Left ventricle myocardium inferior (tissue), 1 donor: ENCODE measurements at regions not wholly inside any gene's neighbourhood (a gene's known extent, or its start where the extent isn't known, plus 50 kb on each side); places are given as distances from the start of the nearest gene placed in this dataset.
"Not testable (repeated sequence)": the region's sequence is repeated elsewhere in the genome, so short reads cannot be mapped to it uniquely, and the experiment has no call there.

Experiments
- DNase-seq: peaks from one replicate; pipeline ENCODE4 v3.0.0-alpha.2; 2020
- H3K27ac ChIP-seq: fragments of 200-600 bp; replicated peaks from 2 replicates; pipeline ENCODE4 v1.8.0; 2021
- H3K27me3 ChIP-seq: fragments of 200-600 bp; 2 replicates; pipeline ENCODE4 v1.8.0; 2021; ENCODE audit warnings: low read depth
- H3K36me3 ChIP-seq: fragments of 200-600 bp; 2 replicates; pipeline ENCODE4 v1.8.0; 2021
- H3K4me1 ChIP-seq: fragments of 200-600 bp; 2 replicates; pipeline ENCODE4 v1.8.0; 2021
- H3K4me3 ChIP-seq: fragments of 200-600 bp; 2 replicates; pipeline ENCODE4 v1.8.0; 2021; ENCODE audit warnings: mild to moderate bottlenecking, moderate library complexity
- H3K9me3 ChIP-seq: fragments of 200-600 bp; replicated peaks from 2 replicates; pipeline ENCODE4 v1.8.0; 2021
- intact Hi-C: fragments of 100-400 bp; cut with micrococcal nuclease; formaldehyde crosslinking; loops from one replicate; pipeline ENCODE4 v1.11.0; 2022
- TF ChIP-seq, protein P1 (sequence below): fragments of 200-600 bp; IDR thresholded peaks from 2 replicates; pipeline ENCODE4 v1.8.0; 2021; ENCODE audit warnings: antibody characterized with exemption, mild to moderate bottlenecking, borderline replicate concordance
- donor health status: DM: no; HTN: yes; CAD: no; lungs with severe emphysema.

- TF ChIP-seq, protein P1, sequence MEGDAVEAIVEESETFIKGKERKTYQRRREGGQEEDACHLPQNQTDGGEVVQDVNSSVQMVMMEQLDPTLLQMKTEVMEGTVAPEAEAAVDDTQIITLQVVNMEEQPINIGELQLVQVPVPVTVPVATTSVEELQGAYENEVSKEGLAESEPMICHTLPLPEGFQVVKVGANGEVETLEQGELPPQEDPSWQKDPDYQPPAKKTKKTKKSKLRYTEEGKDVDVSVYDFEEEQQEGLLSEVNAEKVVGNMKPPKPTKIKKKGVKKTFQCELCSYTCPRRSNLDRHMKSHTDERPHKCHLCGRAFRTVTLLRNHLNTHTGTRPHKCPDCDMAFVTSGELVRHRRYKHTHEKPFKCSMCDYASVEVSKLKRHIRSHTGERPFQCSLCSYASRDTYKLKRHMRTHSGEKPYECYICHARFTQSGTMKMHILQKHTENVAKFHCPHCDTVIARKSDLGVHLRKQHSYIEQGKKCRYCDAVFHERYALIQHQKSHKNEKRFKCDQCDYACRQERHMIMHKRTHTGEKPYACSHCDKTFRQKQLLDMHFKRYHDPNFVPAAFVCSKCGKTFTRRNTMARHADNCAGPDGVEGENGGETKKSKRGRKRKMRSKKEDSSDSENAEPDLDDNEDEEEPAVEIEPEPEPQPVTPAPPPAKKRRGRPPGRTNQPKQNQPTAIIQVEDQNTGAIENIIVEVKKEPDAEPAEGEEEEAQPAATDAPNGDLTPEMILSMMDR = no peak
- Histone ChIP-seq H3K4me1 (no peaks in the 10 kb centered on the region), H3K27me3 (peaks cover 9% of the 10 kb centered on the region), H3K36me3 (no peaks in the 10 kb centered on the region), H3K4me3 (no peak overlapping the region), H3K9me3 (no peaks in the 10 kb centered on the region), H3K27ac (no peak overlapping the region)
- no peak for DNase-seq
- intact Hi-C loops = no loop called here
These were observed 100.2 kb upstream of the SP4 start for GRCh38 chr7:21327422-21328409.

GRCh38 chr7:21330462-21331178 is 97.3 kb upstream of the SP4 start:
- no peak for DNase-seq

GRCh38 chr7:21334906-21335305 is 93.0 kb upstream of the SP4 start:
- intact Hi-C loops = no loop called here
- Histone ChIP-seq H3K36me3 (no peaks in the 10 kb centered on the region), H3K27ac (no peak overlapping the region), H3K9me3 (peaks cover 2% of the 10 kb centered on the region), H3K4me1 (no peaks in the 10 kb centered on the region), H3K27me3 (peaks cover 8% of the 10 kb centered on the region), H3K4me3 (no peak overlapping the region)
- TF ChIP-seq, protein P1 = no peak
- no peak for DNase-seq

More at GRCh38 chr7:21330462-21331178, 97.3 kb upstream of the SP4 start:
- Histone ChIP-seq H3K4me1 (no peaks in the 10 kb centered on the region), H3K4me3 (no peak overlapping the region), H3K36me3 (no peaks in the 10 kb centered on the region), H3K27ac (no peak overlapping the region), H3K27me3 (peaks cover 9% of the 10 kb centered on the region), H3K9me3 (no peaks in the 10 kb centered on the region)
- intact Hi-C loops = no loop called here
- TF ChIP-seq, protein P1 = no peak

GRCh38 chr7:21336743-21337142 is 91.1 kb upstream of the SP4 start:
- H3K36me3 ChIP-seq = no peaks in the 10 kb centered on the region
- no peaks in the 10 kb centered on the region for H3K4me1 ChIP-seq
- intact Hi-C loops = no loop called here
- H3K27me3 ChIP-seq = no peaks in the 10 kb centered on the region
- TF ChIP-seq, protein P1 = no peak
- H3K27ac ChIP-seq = no peak overlapping the region
- H3K4me3 ChIP-seq = no peak overlapping the region
- DNase-seq = no peak
- H3K9me3 ChIP-seq = peaks cover 10% of the 10 kb centered on the region

GRCh38 chr7:21338728-21339164 is 89.1 kb upstream of the SP4 start:
- intact Hi-C loops = no loop called here
- H3K4me3 ChIP-seq = no peak overlapping the region
- H3K36me3 ChIP-seq = no peaks in the 10 kb centered on the region
- TF ChIP-seq, protein P1 = no peak
- no peaks in the 10 kb centered on the region for H3K4me1 ChIP-seq
- DNase-seq = no peak
- H3K27me3 ChIP-seq = no peaks in the 10 kb centered on the region
- H3K9me3 ChIP-seq = peaks cover 10% of the 10 kb centered on the region
- no peak overlapping the region for H3K27ac ChIP-seq

DNA sequence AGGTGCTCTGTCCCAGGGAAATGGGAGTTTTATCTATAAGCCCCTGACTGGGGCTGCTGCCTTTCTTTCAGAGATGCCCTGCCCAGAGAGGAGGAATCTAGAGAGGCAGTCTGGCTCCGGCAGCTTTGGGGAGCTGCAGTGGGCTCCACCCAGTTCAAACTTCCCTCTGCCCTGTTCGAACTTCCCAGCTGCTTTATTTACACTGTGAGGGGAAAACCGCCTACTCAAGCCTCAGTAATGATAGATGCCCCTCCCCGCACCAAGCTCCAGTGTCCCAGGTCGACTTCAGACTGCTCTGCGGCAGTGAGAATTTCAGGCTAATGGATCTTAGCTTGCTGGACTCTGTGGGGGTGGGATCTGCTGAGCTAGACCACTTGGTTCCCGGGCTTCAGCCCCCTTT is 83.0 kb upstream of the SP4 start:
- peaks cover 20% of the 10 kb centered on the region for H3K27me3 ChIP-seq
- H3K9me3 ChIP-seq, H3K27ac ChIP-seq, H3K36me3 ChIP-seq, DNase-seq, intact Hi-C loops, H3K4me1 ChIP-seq, H3K4me3 ChIP-seq: not testable (repeated sequence)
